H1 (cell line): ENCODE measurements at regions not wholly inside any gene's neighbourhood (a gene's known extent, or its start where the extent isn't known, plus 50 kb on each side); places are given as distances from the start of the nearest gene placed in this dataset.

Experiments
- CTCF ChIA-PET: fragments of 300-600 bp; sonication (Branson Sonifier 250); formaldehyde crosslinking; loops from one replicate; lab custom pipeline; 2021; ENCODE audit not compliant: partially characterized antibody; lab: Charles Lee
- POLR2A ChIA-PET: fragments of 300-600 bp; sonication (Branson Sonifier 250); formaldehyde crosslinking; loops from one replicate; lab custom pipeline; 2021; ENCODE audit warnings: inconsistent platforms; ENCODE audit not compliant: partially characterized antibody; lab: Charles Lee
- DNase-seq, 2 experiments: peaks; one replicate each; pipeline versions ENCODE4 v3.0.0 to v3.0.0-alpha.2; 2010 to 2022; ENCODE audit warnings: low spot score in 2 of 2, low read depth in 1 of 2, mixed read lengths in 1 of 2
- FAIRE-seq: peaks from 2 replicates; lab custom pipeline; 2011; peaks lifted over from hg19 to GRCh38; lab: Jason Lieb, UNC
- H2AFZ ChIP-seq: 2 replicates; pipeline ENCODE4 v1.8.1; 2012; ENCODE audit warnings: low read length, inconsistent platforms
- H2AK5ac ChIP-seq: 2 replicates; pipeline ENCODE4 v1.6.1; 2013; ENCODE audit warnings: low read depth, low read length
- H2BK120ac ChIP-seq: replicated peaks from 2 replicates; pipeline ENCODE3; 2013; ENCODE audit warnings: low read depth, low read length, inconsistent platforms
- H2BK12ac ChIP-seq: 2 replicates; pipeline ENCODE4 v1.6.1; 2013; ENCODE audit warnings: low read depth, low read length
- H2BK15ac ChIP-seq: 2 replicates; pipeline ENCODE4 v1.6.1; 2013; ENCODE audit warnings: low read length
- H2BK20ac ChIP-seq: 2 replicates; pipeline ENCODE4 v1.6.1; 2013; ENCODE audit warnings: low read length
- H2BK5ac ChIP-seq: 2 replicates; pipeline ENCODE4 v1.6.1; 2013; ENCODE audit warnings: low read depth, low read length
- H3K14ac ChIP-seq: 2 replicates; pipeline ENCODE4 v1.6.1; 2013; ENCODE audit warnings: inconsistent platforms; ENCODE audit not compliant: insufficient read length
- H3K18ac ChIP-seq: 2 replicates; pipeline ENCODE4 v1.6.1; 2013; ENCODE audit warnings: low read length; ENCODE audit errors: extremely low read depth
- H3K23ac ChIP-seq: 2 replicates; pipeline ENCODE4 v1.6.1; 2013; ENCODE audit warnings: inconsistent platforms; ENCODE audit not compliant: insufficient read length
- H3K23me2 ChIP-seq: 2 replicates; pipeline ENCODE4 v1.6.1; 2013; ENCODE audit warnings: low read depth, low read length
- H3K27ac ChIP-seq: 2 replicates; pipeline ENCODE4 v1.6.1; 2011; ENCODE audit warnings: low read depth, low read length, inconsistent platforms
- H3K27me3 ChIP-seq, 4 experiments: replicated peaks in 1 of 4; 1 replicate in 1 of 4; 2 replicates in 3 of 4; pipeline versions ENCODE4 v1.6.1 to v1.8.1; 2011 to 2013; ENCODE audit warnings: low read length in 3 of 4, mild to moderate bottlenecking in 3 of 4, inconsistent platforms in 2 of 4, mixed read lengths in 2 of 4, moderate library complexity in 1 of 4; ENCODE audit not compliant: control insufficient read depth in 3 of 4, insufficient read depth in 3 of 4; ENCODE audit errors: extremely low read depth in 1 of 4
- H3K36me3 ChIP-seq, 4 experiments: 2 replicates each; pipeline versions ENCODE4 v1.6.1 to v1.8.1; 2011 to 2013; ENCODE audit warnings: mild to moderate bottlenecking in 4 of 4, low read length in 3 of 4, moderate library complexity in 2 of 4, control low read depth in 1 of 4, inconsistent platforms in 1 of 4; ENCODE audit not compliant: insufficient read depth in 4 of 4, control insufficient read depth in 2 of 4
- H3K4ac ChIP-seq: replicated peaks from 2 replicates; pipeline ENCODE3; 2013; ENCODE audit warnings: low read length, low read depth, mixed read lengths, inconsistent platforms; ENCODE audit not compliant: insufficient read length
- H3K4me1 ChIP-seq, 4 experiments: replicated peaks in 1 of 4; 1 replicate in 1 of 4; 2 replicates in 3 of 4; pipeline versions ENCODE4 v1.6.1 to v1.8.1; 2011 to 2013; ENCODE audit warnings: low read length in 3 of 4, inconsistent platforms in 2 of 4, mixed read lengths in 1 of 4; ENCODE audit not compliant: insufficient read depth in 4 of 4, control insufficient read depth in 3 of 4
- H3K4me2 ChIP-seq, 2 experiments: 2 replicates each; pipeline versions ENCODE4 v1.6.1 to v1.8.1; 2011 to 2013; ENCODE audit warnings: low read depth in 2 of 2, low read length in 2 of 2, control low read depth in 1 of 2, inconsistent platforms in 1 of 2, mild to moderate bottlenecking in 1 of 2; ENCODE audit not compliant: insufficient read depth in 1 of 2
- H3K4me3 ChIP-seq, 4 experiments: fragments of 200-600, 300-600 bp in 1 of 4; sonication (generic), shearing (Covaris generic), sonication (Bioruptor Twin) in 1 of 4; 2 replicates each; pipeline versions ENCODE4 v1.5.1 to v1.8.1; 2011 to 2016; ENCODE audit warnings: low read length in 4 of 4, low read depth in 3 of 4, control low read depth in 2 of 4, inconsistent platforms in 2 of 4, mild to moderate bottlenecking in 2 of 4, mixed read lengths in 1 of 4, moderate library complexity in 1 of 4; ENCODE audit not compliant: insufficient read depth in 2 of 4; ENCODE audit errors: extremely low read depth in 1 of 4
- H3K56ac ChIP-seq: replicated peaks from 2 replicates; pipeline ENCODE3; 2013; ENCODE audit warnings: low read depth, mild to moderate bottlenecking, mixed read lengths, low read length, inconsistent platforms; ENCODE audit not compliant: insufficient read length
- H3K79me1 ChIP-seq: 2 replicates; pipeline ENCODE4 v1.6.1; 2013; ENCODE audit warnings: low read depth, low read length, control low read depth
- H3K79me2 ChIP-seq, 2 experiments: 2 replicates each; pipeline versions ENCODE4 v1.6.1 to v1.8.1; 2012 to 2013; ENCODE audit warnings: low read length in 2 of 2, mild to moderate bottlenecking in 2 of 2, inconsistent platforms in 1 of 2; ENCODE audit not compliant: insufficient read depth in 2 of 2, control insufficient read depth in 1 of 2
- H3K9ac ChIP-seq, 4 experiments: replicated peaks in 1 of 4; 1 replicate in 1 of 4; 2 replicates in 3 of 4; pipeline versions ENCODE4 v1.6.1 to v1.8.1; 2011 to 2013; ENCODE audit warnings: low read depth in 3 of 4, low read length in 3 of 4, control low read depth in 2 of 4, mild to moderate bottlenecking in 2 of 4, moderate library complexity in 2 of 4, inconsistent platforms in 1 of 4; ENCODE audit errors: extremely low read depth in 1 of 4
- H3K9me3 ChIP-seq, 2 experiments: 2 replicates each; pipeline versions ENCODE4 v1.6.1 to v1.8.1; 2012 to 2013; ENCODE audit warnings: mild to moderate bottlenecking in 2 of 2, moderate library complexity in 2 of 2, control low read depth in 1 of 2, inconsistent platforms in 1 of 2, low read depth in 1 of 2, low read length in 1 of 2, mixed read lengths in 1 of 2; ENCODE audit not compliant: insufficient read depth in 2 of 2
- H4K20me1 ChIP-seq, 2 experiments: replicated peaks in 1 of 2; 2 replicates each; pipeline versions ENCODE3 to v1.8.1; 2011 to 2013; ENCODE audit warnings: inconsistent platforms in 2 of 2, low read length in 2 of 2, mild to moderate bottlenecking in 1 of 2; ENCODE audit not compliant: insufficient read depth in 2 of 2, control insufficient read depth in 1 of 2
- H4K5ac ChIP-seq: 2 replicates; pipeline ENCODE4 v1.6.1; 2013; ENCODE audit warnings: low read length, low read depth, mixed read lengths, inconsistent platforms; ENCODE audit not compliant: insufficient read length
- H4K8ac ChIP-seq: 2 replicates; pipeline ENCODE4 v1.8.0; 2013; ENCODE audit warnings: mild to moderate bottlenecking, moderate library complexity, low read length, inconsistent platforms; ENCODE audit not compliant: insufficient read depth; ENCODE audit errors: extremely low read depth
- H4K91ac ChIP-seq: replicated peaks from 2 replicates; pipeline ENCODE3; 2013; ENCODE audit warnings: low read length, mixed read lengths, inconsistent platforms; ENCODE audit not compliant: insufficient read length
- CBX8 ChIP-seq: fragments of 300-800, 300-1000 bp; sonication (generic); IDR thresholded peaks from 2 replicates; pipeline ENCODE4 v1.7.1; 2016; ENCODE audit warnings: low read depth, low read length, borderline replicate concordance
- NANOG ChIP-seq: IDR thresholded peaks from 2 replicates; pipeline ENCODE4 v1.6.1; 2011; ENCODE audit warnings: low read length, low read depth, mild to moderate bottlenecking, inconsistent platforms; ENCODE audit not compliant: insufficient read depth, poor library complexity, severe bottlenecking
- TCF12 ChIP-seq: IDR thresholded peaks from 2 replicates; pipeline ENCODE4 v1.6.1; 2011; ENCODE audit warnings: low read depth, mild to moderate bottlenecking, low read length
- YY1 ChIP-seq: IDR thresholded peaks from 2 replicates; pipeline ENCODE4 v1.6.1; 2011; ENCODE audit warnings: low read depth, mild to moderate bottlenecking, low read length
- WGBS, 2 experiments: shearing (Covaris generic) in 1 of 2; methylation state at CpG; one replicate each; pipeline versions ENCODE4 v1.1.6 to v1.1.7; 2013 to 2015; ENCODE audit warnings: low lambda C conversion rate in 2 of 2, mixed read lengths in 2 of 2, inconsistent platforms in 1 of 2, low coverage in 1 of 2, missing lambda C conversion rate in 1 of 2; ENCODE audit not compliant: insufficient replicate concordance in 2 of 2, insufficient coverage in 1 of 2, insufficient read length in 1 of 2; ENCODE audit errors: extremely low coverage in 1 of 2, missing lambda C conversion rate in 1 of 2; 5-methylcytosine and 5-hydroxymethylcytosine counted together

GRCh38 chr17:72439893-72440502 lies 319.2 kb downstream of the SOX9 start:
- Histone ChIP-seq H4K91ac (no peak overlapping the region), H2AK5ac (no peak overlapping the region), H2BK5ac (no peak overlapping the region), H3K23ac (no peak overlapping the region), H3K9me3 (no peaks in the 10 kb centered on the region; a peak in 1 of 4 replicates), H4K5ac (no peak overlapping the region), H3K4me1 (no peaks in the 10 kb centered on the region), H3K27ac (no peak overlapping the region), H2BK20ac (peak overlapping the region; percentile 86; the same call in 1 of the 2 replicates), H3K36me3 (no peaks in the 10 kb centered on the region), H3K9ac (no peak overlapping the region), H2BK120ac (no peak overlapping the region), H2BK15ac (no peak overlapping the region), H4K20me1 (no peaks in the 10 kb centered on the region), H3K14ac (no peak overlapping the region), H3K79me1 (no peaks in the 10 kb centered on the region), H4K8ac (no peak overlapping the region), H3K27me3 (no peaks in the 10 kb centered on the region; a peak in 1 of 7 replicates), H2AFZ (no peak overlapping the region), H3K4ac (no peak overlapping the region), H2BK12ac (no peak overlapping the region), H3K79me2 (no peaks in the 10 kb centered on the region), H3K4me2 (no peak overlapping the region), H3K4me3 (no peak overlapping the region), H3K18ac (no peak overlapping the region), H3K56ac (no peak overlapping the region), H3K23me2 (no peaks in the 10 kb centered on the region)
- WGBS, 2 experiments = 79% methylated on average over 11 of the region's 12 CpGs; no CpG with 5 or more reads in 1 of the 2 experiments
- FAIRE-seq (no peak), DNase-seq (no peak)
- TF ChIP-seq TCF12 = no peak
- no peak for TF ChIP-seq CBX8
- TF ChIP-seq YY1 = no peak
- TF ChIP-seq NANOG = no peak
- POLR2A ChIA-PET = no interaction called here
- CTCF ChIA-PET = interaction anchor here (1.1 kb wide), 1 partner anchor 12 kb away, joined by 4 read pairs; no protein-coding TSS in a partner anchor
